ENCODE measurements at regions not wholly inside any gene's neighbourhood (a gene's known extent, or its start where the extent isn't known, plus 50 kb on each side); places are given as distances from the start of the nearest gene placed in this dataset.

DNA sequence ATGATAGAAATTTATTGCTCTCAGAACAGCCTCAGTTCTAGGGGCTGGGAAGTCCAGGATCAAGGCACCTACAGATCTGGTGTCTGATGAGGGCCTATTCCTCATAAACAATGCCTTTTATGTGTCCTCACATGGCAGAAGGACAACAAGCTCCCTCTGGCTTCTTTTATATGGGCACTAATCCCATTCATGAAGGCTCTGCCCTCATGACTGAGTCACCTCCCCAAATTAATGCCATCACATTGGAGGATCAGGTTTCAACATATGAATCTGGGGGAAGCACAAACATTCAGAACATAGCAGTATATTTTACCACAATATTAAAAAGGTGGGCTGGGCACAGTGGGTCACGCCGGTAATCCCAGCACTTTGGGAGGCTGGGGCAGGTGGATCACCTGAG, 58.5 kb upstream of the CCN6 start:
- Histone ChIP-seq H3K27ac (ENCODE audit: insufficient read depth, low read length, poor library complexity, severe bottlenecking) (no peak overlapping the region), H3K9me3 (ENCODE audit: control insufficient read depth, low read length) (no peaks in the 10 kb centered on the region), H3K27me3 (replicated peaks; ENCODE audit: control insufficient read depth, insufficient read depth, low read length, poor library complexity, severe bottlenecking) (no peaks in the 10 kb centered on the region), H3K36me3 (ENCODE audit: control insufficient read depth, insufficient read depth, low read length) (no peaks in the 10 kb centered on the region), H3K4me1 (ENCODE audit: control insufficient read depth, insufficient read depth, low read length, poor library complexity, severe bottlenecking) (peaks cover 43% of the 10 kb centered on the region), H3K4me3 (ENCODE audit: insufficient read depth, low read depth, low read length, poor library complexity, severe bottlenecking) (no peak overlapping the region)
- no peak for DNase-seq

GRCh38 chr6:111996144-111996865, 57.6 kb upstream of the CCN6 start:
- H3K4me3 ChIP-seq (ENCODE audit: insufficient read depth, low read depth, low read length, poor library complexity, severe bottlenecking), result no peak overlapping the region
- DNase-seq, result no peak
- H3K4me1 ChIP-seq (ENCODE audit: control insufficient read depth, insufficient read depth, low read length, poor library complexity, severe bottlenecking), result peaks cover 35% of the 10 kb centered on the region
- no peaks in the 10 kb centered on the region for H3K27me3 ChIP-seq (replicated peaks; ENCODE audit: control insufficient read depth, insufficient read depth, low read length, poor library complexity, severe bottlenecking)
- H3K9me3 ChIP-seq (ENCODE audit: control insufficient read depth, low read length), result no peaks in the 10 kb centered on the region
- H3K36me3 ChIP-seq (ENCODE audit: control insufficient read depth, insufficient read depth, low read length), result no peaks in the 10 kb centered on the region
- no peak overlapping the region for H3K27ac ChIP-seq (ENCODE audit: insufficient read depth, low read length, poor library complexity, severe bottlenecking)

- H3K4me3 ChIP-seq (ENCODE audit: insufficient read depth, low read depth, low read length, poor library complexity, severe bottlenecking), result no peak overlapping the region
- DNase-seq, result peak; percentile 64 to 74 (median 65)
- no peaks in the 10 kb centered on the region for H3K9me3 ChIP-seq (ENCODE audit: control insufficient read depth, low read length)
- no peaks in the 10 kb centered on the region for H3K36me3 ChIP-seq (ENCODE audit: control insufficient read depth, insufficient read depth, low read length)
- H3K4me1 ChIP-seq (ENCODE audit: control insufficient read depth, insufficient read depth, low read length, poor library complexity, severe bottlenecking), result peaks cover 26% of the 10 kb centered on the region
- no peak overlapping the region for H3K27ac ChIP-seq (ENCODE audit: insufficient read depth, low read length, poor library complexity, severe bottlenecking)
- H3K27me3 ChIP-seq (replicated peaks; ENCODE audit: control insufficient read depth, insufficient read depth, low read length, poor library complexity, severe bottlenecking), result no peaks in the 10 kb centered on the region
Observed at GRCh38 chr6:111997078-111997852, 56.6 kb upstream of the CCN6 start.

DNA sequence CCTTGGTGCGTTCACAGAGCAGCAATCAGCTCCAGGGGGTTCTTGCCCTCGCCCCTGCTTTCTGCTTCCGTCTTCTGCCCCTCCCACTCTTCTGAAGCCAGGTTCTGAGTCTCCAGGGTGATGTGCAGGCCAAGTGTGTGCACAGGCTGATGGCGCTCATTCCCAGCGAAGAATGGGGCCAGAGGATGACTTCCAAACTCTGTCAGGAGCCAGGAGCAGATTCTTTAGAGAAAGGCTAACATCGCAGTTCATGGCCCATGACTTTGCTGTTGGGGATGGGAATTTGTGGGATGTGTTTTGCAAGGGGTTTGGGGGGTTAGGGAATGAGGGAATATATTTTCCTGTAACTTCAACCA, 56.1 kb upstream of the CCN6 start:
- no peaks in the 10 kb centered on the region for H3K36me3 ChIP-seq (ENCODE audit: control insufficient read depth, insufficient read depth, low read length)
- DNase-seq, result no peak

DNA sequence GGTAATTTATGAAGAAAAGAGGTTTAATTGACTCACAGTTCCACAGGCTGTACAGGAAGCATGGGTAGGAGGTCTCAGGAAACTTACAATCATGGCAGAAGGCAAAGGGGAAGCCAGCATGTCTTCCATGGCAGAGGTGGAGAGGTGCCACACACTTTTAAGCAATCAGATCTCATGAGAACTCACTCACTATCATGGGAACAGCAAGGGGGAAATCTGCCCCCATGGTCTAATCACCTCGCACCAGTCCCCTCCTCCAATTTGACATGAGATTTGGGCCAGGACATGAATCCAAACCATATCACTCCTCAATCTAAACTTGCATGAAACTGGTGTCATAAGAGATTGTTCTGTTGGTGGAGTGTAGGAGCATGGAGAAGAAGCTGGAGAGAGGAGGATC, 51.6 kb upstream of the CCN6 start:
- no peaks in the 10 kb centered on the region for H3K9me3 ChIP-seq (ENCODE audit: control insufficient read depth, low read length)
- no peaks in the 10 kb centered on the region for H3K36me3 ChIP-seq (ENCODE audit: control insufficient read depth, insufficient read depth, low read length)
- H3K27me3 ChIP-seq (replicated peaks; ENCODE audit: control insufficient read depth, insufficient read depth, low read length, poor library complexity, severe bottlenecking), result no peaks in the 10 kb centered on the region
- H3K4me1 ChIP-seq (ENCODE audit: control insufficient read depth, insufficient read depth, low read length, poor library complexity, severe bottlenecking), result no peaks in the 10 kb centered on the region
- H3K4me3 ChIP-seq (ENCODE audit: insufficient read depth, low read depth, low read length, poor library complexity, severe bottlenecking), result no peak overlapping the region
- DNase-seq, result no peak
- H3K27ac ChIP-seq (ENCODE audit: insufficient read depth, low read length, poor library complexity, severe bottlenecking), result no peak overlapping the region

More for the DNA sequence above, 56.1 kb upstream of the CCN6 start:
- H3K4me3 ChIP-seq (ENCODE audit: insufficient read depth, low read depth, low read length, poor library complexity, severe bottlenecking), result no peak overlapping the region
- peaks cover 20% of the 10 kb centered on the region for H3K4me1 ChIP-seq (ENCODE audit: control insufficient read depth, insufficient read depth, low read length, poor library complexity, severe bottlenecking)
- no peak overlapping the region for H3K27ac ChIP-seq (ENCODE audit: insufficient read depth, low read length, poor library complexity, severe bottlenecking)
- H3K9me3 ChIP-seq (ENCODE audit: control insufficient read depth, low read length), result no peaks in the 10 kb centered on the region
- H3K27me3 ChIP-seq (replicated peaks; ENCODE audit: control insufficient read depth, insufficient read depth, low read length, poor library complexity, severe bottlenecking), result no peaks in the 10 kb centered on the region

Measured in effector memory CD4-positive, alpha-beta T cell (primary cell).